ENCODE measurements at regions not wholly inside any gene's neighbourhood (a gene's known extent, or its start where the extent isn't known, plus 50 kb on each side); places are given as distances from the start of the nearest gene placed in this dataset.

- no peak overlapping the region for H3K4me3 ChIP-seq
- no peak for ATAC-seq (ENCODE audit: insufficient number of reproducible peaks, low FRiP score, low read depth)
- H3K4me1 ChIP-seq (ENCODE audit: control insufficient read depth in 1 of 2, low read depth in 2 of 2): peaks cover 0 to 12% of the 10 kb centered on the region in 2 donors
- no peaks in the 10 kb centered on the region for H3K9me3 ChIP-seq
- H3K27me3 ChIP-seq (replicated peaks; ENCODE audit: insufficient read depth): no peaks in the 10 kb centered on the region
- no peak overlapping the region for H3K27ac ChIP-seq
- no peaks in the 10 kb centered on the region for H3K36me3 ChIP-seq
- DNase-seq (ENCODE audit: low spot score): no peak
- no peak for TF ChIP-seq CTCF (IDR thresholded peaks at IDR 0.05)
These were observed 95.6 kb upstream of the TJP1 start for GRCh38 chr15:29917600-29918597.

- H3K27ac ChIP-seq: no peak overlapping the region
- H3K27me3 ChIP-seq (replicated peaks; ENCODE audit: insufficient read depth): no peaks in the 10 kb centered on the region
- ATAC-seq (ENCODE audit: insufficient number of reproducible peaks, low FRiP score, low read depth): no peak
- no peaks in the 10 kb centered on the region for H3K9me3 ChIP-seq
- H3K4me1 ChIP-seq (ENCODE audit: control insufficient read depth in 1 of 2, low read depth in 2 of 2): peaks cover 0 to 12% of the 10 kb centered on the region in 2 donors
- no peak for DNase-seq (ENCODE audit: low spot score)
- H3K4me3 ChIP-seq: no peak overlapping the region
- no peak for TF ChIP-seq CTCF (IDR thresholded peaks at IDR 0.05)
- H3K36me3 ChIP-seq: no peaks in the 10 kb centered on the region
These were observed 92.3 kb upstream of the TJP1 start for GRCh38 chr15:29914511-29914926.

GRCh38 chr15:29913528-29914135 is 91.4 kb upstream of the TJP1 start:
- no peak overlapping the region for H3K27ac ChIP-seq
- H3K4me1 ChIP-seq (ENCODE audit: control insufficient read depth in 1 of 2, low read depth in 2 of 2): peaks cover 0 to 12% of the 10 kb centered on the region in 2 donors
- no peak for ATAC-seq (ENCODE audit: insufficient number of reproducible peaks, low FRiP score, low read depth)
- no peaks in the 10 kb centered on the region for H3K36me3 ChIP-seq
- no peak overlapping the region for H3K4me3 ChIP-seq
- no peaks in the 10 kb centered on the region for H3K27me3 ChIP-seq (replicated peaks; ENCODE audit: insufficient read depth)
- H3K9me3 ChIP-seq: no peaks in the 10 kb centered on the region
- DNase-seq (ENCODE audit: low spot score): no peak
- TF ChIP-seq CTCF (IDR thresholded peaks at IDR 0.05): no peak

GRCh38 chr15:29911705-29912104 is 89.4 kb upstream of the TJP1 start:
- H3K4me1 ChIP-seq (ENCODE audit: control insufficient read depth in 1 of 2, low read depth in 2 of 2): peaks cover 0 to 12% of the 10 kb centered on the region in 2 donors
- ATAC-seq (ENCODE audit: insufficient number of reproducible peaks, low FRiP score, low read depth): no peak
- no peaks in the 10 kb centered on the region for H3K36me3 ChIP-seq
- DNase-seq (ENCODE audit: low spot score): no peak
- H3K27me3 ChIP-seq (replicated peaks; ENCODE audit: insufficient read depth): no peaks in the 10 kb centered on the region
- no peak overlapping the region for H3K4me3 ChIP-seq
- H3K9me3 ChIP-seq: no peaks in the 10 kb centered on the region
- no peak for TF ChIP-seq CTCF (IDR thresholded peaks at IDR 0.05)
- H3K27ac ChIP-seq: no peak overlapping the region

GRCh38 chr15:29910068-29910467 is 87.8 kb upstream of the TJP1 start:
- DNase-seq (ENCODE audit: low spot score): no peak
- no peak overlapping the region for H3K27ac ChIP-seq
- TF ChIP-seq CTCF (IDR thresholded peaks at IDR 0.05): no peak
- H3K36me3 ChIP-seq: no peaks in the 10 kb centered on the region
- no peaks in the 10 kb centered on the region for H3K9me3 ChIP-seq
- H3K4me3 ChIP-seq: no peak overlapping the region
- ATAC-seq (ENCODE audit: insufficient number of reproducible peaks, low FRiP score, low read depth): no peak
- no peaks in the 10 kb centered on the region for H3K27me3 ChIP-seq (replicated peaks; ENCODE audit: insufficient read depth)
- peaks cover 0 to 12% of the 10 kb centered on the region in 2 donors for H3K4me1 ChIP-seq (ENCODE audit: control insufficient read depth in 1 of 2, low read depth in 2 of 2)

Measured in thoracic aorta (tissue), 2 donors.